Glutamatergic neuron (in vitro differentiated cells): ENCODE measurements at regions not wholly inside any gene's neighbourhood (a gene's known extent, or its start where the extent isn't known, plus 50 kb on each side); places are given as distances from the start of the nearest gene placed in this dataset.
"Not testable (repeated sequence)": the region's sequence is repeated elsewhere in the genome, so short reads cannot be mapped to it uniquely, and the experiment has no call there.

Experiments
- DNase-seq: peaks from one replicate; pipeline ENCODE4 v3.0.0; 2022
- H3K27ac Mint-ChIP-seq: one replicate; pipeline ENCODE4 v1.8.0; 2020; ENCODE audit warnings: mild to moderate bottlenecking, mixed read lengths, inconsistent platforms; ENCODE audit not compliant: unreplicated experiment
- H3K27me3 Mint-ChIP-seq: one replicate; pipeline ENCODE4 v1.8.0; 2020; ENCODE audit warnings: mild to moderate bottlenecking, moderate library complexity, mixed read lengths, inconsistent platforms; ENCODE audit not compliant: unreplicated experiment
- H3K36me3 Mint-ChIP-seq: one replicate; pipeline ENCODE4 v1.8.0; 2020; ENCODE audit warnings: mild to moderate bottlenecking, mixed read lengths, inconsistent platforms; ENCODE audit not compliant: unreplicated experiment
- H3K4me1 Mint-ChIP-seq: one replicate; pipeline ENCODE4 v1.8.0; 2020; ENCODE audit warnings: mild to moderate bottlenecking, low read depth, mixed read lengths, inconsistent platforms; ENCODE audit not compliant: unreplicated experiment
- H3K4me3 Mint-ChIP-seq: one replicate; pipeline ENCODE4 v1.8.0; 2020; ENCODE audit warnings: mild to moderate bottlenecking, mixed read lengths, inconsistent platforms; ENCODE audit not compliant: unreplicated experiment
- H3K9me3 Mint-ChIP-seq: one replicate; pipeline ENCODE4 v1.8.0; 2020; ENCODE audit warnings: mild to moderate bottlenecking, moderate library complexity, mixed read lengths, inconsistent platforms; ENCODE audit not compliant: unreplicated experiment
- CTCF ChIP-seq: fragments of 200-600 bp; sonication (generic); IDR thresholded peaks from one replicate; pipeline ENCODE4 v1.5.0; 2021; ENCODE audit not compliant: partially characterized antibody, unreplicated experiment

DNA sequence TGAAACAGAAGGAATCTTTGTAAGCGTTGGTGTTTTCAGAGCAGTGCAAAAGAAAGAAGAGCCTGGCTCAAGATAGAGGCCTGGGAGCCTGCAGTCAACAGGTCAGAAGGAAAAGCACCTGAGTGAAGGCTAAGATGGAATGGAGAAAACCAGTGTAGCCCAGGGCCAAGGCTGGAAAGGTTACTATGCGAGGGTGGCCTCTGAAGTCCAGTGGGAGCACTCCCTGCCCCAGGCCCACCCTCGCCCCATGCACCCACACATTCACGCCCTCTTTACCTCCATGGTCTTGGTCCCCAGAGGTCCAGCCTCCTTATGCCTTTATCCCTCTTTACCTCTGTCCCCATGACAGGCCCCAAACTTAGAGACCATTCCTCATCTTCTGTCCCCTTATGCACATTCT is 169.2 kb upstream of the ZNF644 start:
- H3K4me1 Mint-ChIP-seq: no peaks in the 10 kb centered on the region

DNA sequence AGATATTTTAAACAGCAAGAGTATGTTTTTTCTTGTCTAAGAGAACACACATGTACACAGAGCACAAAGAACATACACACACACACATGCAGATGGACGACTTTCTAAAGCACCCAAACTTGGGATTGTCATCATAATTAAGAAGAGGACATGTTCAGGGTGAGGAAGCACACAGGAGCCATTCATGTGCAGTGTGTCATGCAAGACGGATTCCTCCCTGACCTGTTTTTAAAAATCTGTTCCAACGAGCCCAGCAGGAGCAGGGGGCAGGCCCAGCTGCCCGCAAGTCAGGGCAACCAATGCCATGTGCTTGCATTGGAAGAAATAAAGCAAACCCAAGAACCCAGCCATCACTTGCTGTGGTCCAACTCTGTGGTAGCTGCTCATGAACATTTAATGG is 167.3 kb upstream of the ZNF644 start:
- Mint-ChIP-seq H3K36me3 (peaks cover 8% of the 10 kb centered on the region), H3K9me3 (peaks cover 9% of the 10 kb centered on the region), H3K27me3 (no peaks in the 10 kb centered on the region), H3K4me1 (no peaks in the 10 kb centered on the region), H3K27ac (no peak overlapping the region), H3K4me3 (no peak overlapping the region)
- TF ChIP-seq CTCF: no peak
- no peak for DNase-seq

More for the DNA sequence above, 169.2 kb upstream of the ZNF644 start:
- Mint-ChIP-seq H3K27ac (no peak overlapping the region), H3K4me3 (no peak overlapping the region), H3K9me3 (peaks cover 5% of the 10 kb centered on the region), H3K36me3 (peaks cover 3% of the 10 kb centered on the region), H3K27me3 (no peaks in the 10 kb centered on the region)
- DNase-seq: no peak
- TF ChIP-seq CTCF: no peak

DNA sequence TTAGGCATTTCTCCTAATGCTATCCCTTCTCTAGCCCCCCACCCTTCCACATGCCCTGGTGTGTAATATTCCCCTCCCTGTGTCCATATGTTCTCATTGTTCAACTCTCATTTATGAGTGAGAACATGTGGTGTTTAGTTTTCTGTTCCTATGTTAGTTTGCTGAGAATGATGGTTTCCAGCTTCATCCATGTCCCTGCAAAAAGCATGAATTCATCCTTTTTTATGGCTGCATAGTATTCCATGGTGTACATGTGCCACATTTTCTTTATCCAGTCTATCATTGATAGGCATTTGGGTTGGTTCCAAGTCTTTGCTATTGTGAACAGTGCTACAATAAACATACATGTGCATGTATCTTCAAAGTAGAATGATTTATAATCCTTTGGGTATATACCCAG is 161.0 kb upstream of the ZNF644 start:
- not testable (repeated sequence) for H3K4me1 Mint-ChIP-seq, H3K27me3 Mint-ChIP-seq, H3K27ac Mint-ChIP-seq, H3K9me3 Mint-ChIP-seq, H3K4me3 Mint-ChIP-seq, H3K36me3 Mint-ChIP-seq, DNase-seq

DNA sequence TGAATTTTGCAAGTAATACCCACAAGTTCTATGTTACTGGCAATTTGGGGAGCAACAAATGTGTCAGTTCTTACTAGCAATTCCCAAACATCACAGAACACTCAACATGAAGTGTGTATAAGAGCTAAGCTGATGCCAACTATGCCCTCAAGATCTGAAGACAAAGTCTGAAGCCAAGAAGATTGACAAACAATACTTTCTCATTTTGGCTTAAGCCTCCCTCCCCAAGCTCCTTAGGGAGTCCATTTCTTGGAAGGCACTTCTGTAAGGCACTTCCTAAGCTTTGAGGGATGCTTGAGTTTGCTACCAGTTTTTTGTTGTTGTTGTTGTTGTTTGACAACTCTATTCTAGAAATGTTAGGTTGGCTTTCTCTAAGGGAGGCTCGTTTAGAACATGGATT is 154.4 kb upstream of the ZNF644 start:
- no peaks in the 10 kb centered on the region for H3K4me1 Mint-ChIP-seq
- TF ChIP-seq CTCF: no peak
- DNase-seq: no peak
- no peaks in the 10 kb centered on the region for H3K36me3 Mint-ChIP-seq
- peaks cover 1% of the 10 kb centered on the region for H3K27me3 Mint-ChIP-seq
- no peak overlapping the region for H3K4me3 Mint-ChIP-seq
- no peak overlapping the region for H3K27ac Mint-ChIP-seq
- H3K9me3 Mint-ChIP-seq: no peaks in the 10 kb centered on the region

DNA sequence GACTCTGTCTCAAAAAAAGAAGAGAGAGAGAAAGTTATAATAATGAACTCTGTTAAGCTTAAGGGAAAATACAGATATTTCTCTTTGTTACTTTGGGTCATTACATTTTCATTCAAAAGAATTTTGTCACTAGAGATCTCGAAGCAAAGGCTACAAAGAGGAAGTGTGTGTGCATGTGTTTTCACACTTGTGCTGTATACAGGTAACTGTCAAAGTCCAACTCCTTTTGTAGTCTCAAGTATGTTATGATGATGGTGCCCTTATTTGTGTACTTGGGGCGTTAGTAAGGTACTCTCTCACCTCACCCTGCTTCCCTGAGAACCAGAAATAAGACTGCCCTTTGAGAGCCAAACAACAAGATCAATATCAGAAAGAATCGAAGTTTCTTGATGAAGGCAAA is 152.9 kb upstream of the ZNF644 start:
- DNase-seq: no peak
- no peaks in the 10 kb centered on the region for H3K36me3 Mint-ChIP-seq
- H3K9me3 Mint-ChIP-seq: no peaks in the 10 kb centered on the region
- TF ChIP-seq CTCF: no peak
- H3K27ac Mint-ChIP-seq: no peak overlapping the region
- no peaks in the 10 kb centered on the region for H3K4me1 Mint-ChIP-seq
- H3K27me3 Mint-ChIP-seq: peaks cover 4% of the 10 kb centered on the region
- no peak overlapping the region for H3K4me3 Mint-ChIP-seq
